ENCODE measurements at regions not wholly inside any gene's neighbourhood (a gene's known extent, or its start where the extent isn't known, plus 50 kb on each side); places are given as distances from the start of the nearest gene placed in this dataset.

DNA sequence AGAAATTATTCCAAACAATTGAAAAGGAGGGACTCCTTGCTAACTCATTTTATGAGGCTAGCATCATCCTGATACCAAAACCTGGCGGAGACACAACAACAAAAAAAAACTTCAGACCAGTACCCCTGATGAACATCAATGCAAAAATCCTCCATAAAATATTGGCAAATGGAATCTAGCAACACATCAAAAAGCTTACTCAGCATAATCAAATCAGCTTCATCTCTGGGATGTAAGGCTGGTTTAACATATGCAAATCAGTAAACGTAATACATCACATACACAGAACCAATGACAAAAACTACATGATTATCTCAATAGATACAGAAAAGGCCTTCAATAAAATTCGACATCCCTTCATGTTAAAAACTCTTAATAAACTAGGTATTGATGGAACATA lies 440.1 kb downstream of the NUF2 start:
- no peak for DNase-seq

- DNase-seq: no peak
Observed at GRCh38 chr1:163766257-163766918, 444.6 kb downstream of the NUF2 start.

DNA sequence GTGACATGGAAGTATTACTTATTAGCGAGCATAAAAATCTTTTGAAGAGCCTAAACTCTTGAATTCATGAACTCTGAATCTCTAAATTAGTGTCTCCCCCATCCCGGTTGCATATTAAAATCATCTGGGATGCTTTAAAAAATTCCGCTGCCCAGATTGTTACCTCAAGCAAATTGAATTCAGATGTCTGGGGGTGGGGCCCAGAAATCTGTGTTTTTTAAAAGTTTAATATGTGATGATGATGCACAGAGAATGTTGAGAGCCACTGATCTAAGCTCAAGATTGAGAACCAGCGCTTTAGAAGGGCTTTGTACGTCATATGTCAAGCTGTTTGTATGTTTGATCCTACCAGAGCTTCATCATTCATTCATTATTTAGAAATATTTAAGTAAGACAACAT lies 446.8 kb downstream of the NUF2 start:
- no peak for DNase-seq

GRCh38 chr1:163770265-163770664 lies 448.5 kb downstream of the NUF2 start:
- DNase-seq: no peak

DNA sequence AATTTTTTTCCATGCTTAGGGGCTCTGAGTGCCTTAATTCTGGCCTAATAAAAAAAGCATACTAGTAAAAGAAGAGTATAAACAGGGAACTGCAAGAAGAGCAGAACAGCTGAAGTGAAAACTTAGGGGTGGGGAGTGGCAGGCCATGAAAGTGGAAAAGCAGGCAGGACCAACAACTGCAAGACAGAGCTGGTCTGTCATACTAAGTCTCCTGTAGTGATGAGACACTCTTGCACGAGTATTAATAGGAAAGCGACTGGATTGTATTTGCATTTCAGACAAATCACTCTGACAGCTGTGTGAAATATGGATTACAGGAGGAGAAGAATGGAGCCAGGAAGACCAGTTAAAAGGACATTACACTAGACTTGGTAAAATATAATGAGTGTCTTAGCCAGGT lies 449.9 kb downstream of the NUF2 start:
- no peak for DNase-seq

- DNase-seq: no peak
Observed at GRCh38 chr1:163772246-163772645, 450.5 kb downstream of the NUF2 start.

DNA sequence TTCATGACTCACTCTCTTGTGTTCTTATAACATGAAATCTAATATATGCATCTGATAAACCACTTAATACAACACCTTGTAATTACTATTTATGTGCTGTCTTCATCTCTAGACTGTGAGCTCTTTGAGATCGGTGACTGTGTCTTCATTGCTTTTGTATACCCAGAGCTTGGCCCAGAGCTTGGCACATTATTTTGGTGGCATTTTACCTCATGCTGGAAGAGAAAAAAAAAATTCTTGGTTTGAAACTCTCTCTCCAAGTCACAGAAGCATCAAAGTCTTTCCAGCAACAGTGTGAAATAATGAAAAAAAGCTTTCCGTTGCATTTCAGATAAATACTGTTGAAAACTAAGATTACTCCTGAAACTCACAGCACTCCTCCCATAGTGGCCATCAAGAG lies 451.6 kb downstream of the NUF2 start:
- no peak for DNase-seq

GRCh38 chr1:163774401-163774945 lies 452.7 kb downstream of the NUF2 start:
- no peak for DNase-seq

GRCh38 chr1:163774978-163775620 lies 453.3 kb downstream of the NUF2 start:
- DNase-seq: no peak

- DNase-seq: no peak
Observed at GRCh38 chr1:163777205-163777604, 455.5 kb downstream of the NUF2 start.

DNA sequence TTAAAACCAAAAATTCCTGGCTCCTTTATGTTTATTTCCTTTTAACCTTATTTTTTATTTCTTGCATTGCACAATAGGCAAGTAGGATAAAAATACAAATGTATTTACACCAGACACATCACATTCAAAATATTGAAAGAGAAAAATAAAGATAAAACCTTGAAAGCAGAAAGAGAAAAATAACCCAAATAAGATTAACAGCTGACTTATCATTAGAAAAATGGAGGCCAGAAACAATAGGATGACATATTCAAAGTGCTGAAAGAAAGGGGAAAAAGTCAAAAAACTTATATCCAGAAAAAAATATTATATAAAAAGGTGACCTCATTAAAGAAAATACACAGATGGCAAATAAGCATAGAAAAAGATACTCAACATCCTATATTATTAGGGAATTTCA lies 459.4 kb downstream of the NUF2 start:
- DNase-seq: no peak

GRCh38 chr1:163785868-163786405 lies 464.2 kb downstream of the NUF2 start:
- no peak for DNase-seq

DNA sequence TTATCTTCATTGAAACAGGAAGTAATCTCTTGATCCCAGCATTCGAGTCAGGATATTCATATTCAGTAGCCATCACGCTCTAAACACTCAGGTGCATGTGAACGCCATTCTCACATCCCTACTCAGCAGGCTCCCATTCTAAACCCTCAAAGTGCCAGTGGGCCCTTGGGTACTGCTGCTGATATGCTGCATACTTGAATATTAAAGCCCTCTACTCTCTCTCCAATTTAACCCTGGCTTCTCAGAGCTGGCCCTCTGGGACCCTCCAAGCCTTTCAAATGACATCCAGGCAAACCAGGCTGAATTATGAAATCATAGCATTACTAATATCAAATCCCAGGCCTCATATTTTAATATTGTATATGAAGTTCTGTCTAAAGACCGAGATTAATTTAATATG lies 468.2 kb downstream of the NUF2 start:
- no peak for DNase-seq

DNA sequence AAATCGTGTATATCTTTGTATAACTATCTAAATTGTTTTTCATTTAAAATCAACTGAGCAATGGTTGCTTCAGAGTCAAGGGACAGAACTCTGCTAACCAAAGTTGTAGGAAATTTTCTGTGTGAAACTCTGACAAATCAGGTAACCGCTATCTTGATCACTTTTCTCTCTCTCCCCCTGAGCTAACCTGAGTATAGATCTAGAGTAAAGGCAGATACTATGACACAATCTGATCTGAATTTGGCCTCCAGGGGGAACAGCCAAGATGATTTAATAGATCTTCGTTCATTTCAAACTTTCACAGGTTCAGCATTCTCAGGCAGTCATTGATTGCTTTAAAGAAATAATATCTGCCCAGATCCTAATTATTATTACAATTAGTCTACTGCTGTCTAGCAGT lies 472.8 kb downstream of the NUF2 start:
- DNase-seq: no peak

DNA sequence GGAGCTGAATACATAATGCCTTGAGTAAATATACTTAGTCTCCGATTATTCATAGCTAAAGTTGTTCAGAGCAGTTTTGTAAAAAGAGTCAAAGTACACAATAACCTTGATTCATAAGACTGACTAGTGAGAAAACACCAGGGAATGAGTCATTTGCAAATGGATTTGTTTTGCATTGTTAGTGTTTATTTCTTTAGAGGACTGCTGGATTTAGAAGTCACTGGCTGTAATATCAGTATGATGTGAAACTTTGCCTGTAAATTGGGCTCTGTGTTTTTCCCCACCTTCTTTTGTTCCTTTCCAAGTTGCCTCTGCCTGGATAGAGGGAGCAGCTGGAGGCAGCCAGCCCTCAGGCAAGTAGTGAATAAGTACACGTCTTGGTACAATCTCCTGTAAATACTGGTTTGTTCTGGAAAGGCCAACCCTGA lies 474.7 kb downstream of the NUF2 start:
- no peak for DNase-seq

- no peak for DNase-seq
Observed at GRCh38 chr1:163797816-163798215, 476.1 kb downstream of the NUF2 start.

DNA sequence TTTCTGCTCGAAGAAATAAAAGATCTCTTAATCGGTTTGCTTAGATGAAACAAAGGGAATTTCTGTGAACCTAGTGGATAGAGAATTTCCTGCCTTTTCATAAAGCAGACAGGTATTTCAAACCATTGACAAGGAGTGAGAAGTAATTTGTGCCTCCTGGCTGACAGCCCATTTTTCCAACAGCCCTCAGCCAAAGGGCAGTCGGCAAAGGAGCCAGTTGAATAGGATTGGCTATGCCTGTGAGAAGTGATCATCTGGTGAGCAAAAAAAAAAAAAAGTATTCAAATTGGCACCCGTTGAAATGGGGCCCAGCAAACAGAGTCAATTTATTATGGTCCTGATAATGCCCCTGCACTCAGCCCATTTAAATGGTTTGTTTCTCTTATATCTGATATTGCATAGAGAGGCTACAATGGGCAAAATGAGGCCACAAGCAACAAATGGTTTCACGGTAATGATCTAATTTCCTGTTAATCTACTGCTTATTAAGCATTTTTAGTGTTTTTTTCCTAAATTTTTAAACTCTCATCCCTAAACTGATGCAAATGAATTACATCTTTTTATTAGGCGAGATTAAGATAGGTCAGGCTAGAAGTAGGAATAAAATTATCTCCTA lies 477.5 kb downstream of the NUF2 start:
- no peak for DNase-seq

DNA sequence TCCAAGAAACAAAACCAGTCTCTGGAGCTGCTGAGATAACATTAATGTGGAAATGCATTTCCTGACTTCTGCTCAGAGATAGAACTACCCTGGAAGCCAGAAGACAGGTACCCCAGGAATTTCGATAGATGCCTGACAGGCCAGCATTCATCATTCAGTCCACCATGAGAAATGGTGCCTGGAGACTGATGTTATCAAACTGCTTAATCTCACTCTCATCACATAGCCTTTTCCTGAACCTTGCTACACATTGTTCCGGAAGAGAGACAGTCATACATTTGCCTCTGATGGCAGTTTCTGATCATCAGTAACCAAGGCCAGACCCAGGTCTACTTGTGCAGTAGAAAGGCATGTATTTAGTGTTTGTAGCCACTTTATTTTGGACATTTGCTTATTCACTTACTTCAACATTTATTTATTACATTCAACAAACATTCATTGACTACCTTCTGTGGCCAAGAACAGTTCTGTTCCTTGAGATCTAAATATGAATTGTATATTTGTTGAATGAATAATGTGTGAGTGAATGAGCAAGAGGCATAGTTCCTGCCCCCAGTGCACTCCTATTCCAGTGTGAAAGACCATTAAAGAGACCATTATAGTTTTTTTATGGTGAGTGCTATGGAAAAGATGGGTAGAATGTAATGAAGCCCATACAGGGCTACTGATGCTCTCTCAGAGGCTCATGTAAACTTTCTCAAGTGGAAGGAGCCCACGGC lies 485.7 kb downstream of the NUF2 start:
- DNase-seq: no peak

DNA sequence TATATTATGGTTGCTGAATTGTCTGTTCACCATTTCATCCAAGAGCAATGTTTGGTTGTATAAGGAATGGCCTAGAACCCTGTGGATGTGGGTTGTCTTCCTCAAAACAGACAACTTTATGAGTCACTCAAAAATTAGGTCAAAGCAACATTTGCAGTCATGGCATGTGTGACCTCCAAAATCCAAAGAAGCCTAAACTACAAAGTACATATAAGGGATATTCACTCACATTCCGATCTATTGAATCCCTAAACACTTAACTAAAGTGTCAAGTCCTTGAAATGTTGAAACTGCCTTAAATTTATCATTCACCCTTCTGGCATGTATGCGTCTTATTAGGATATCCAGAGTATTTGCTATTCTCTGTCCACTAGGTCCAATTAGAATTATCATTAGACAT lies 491.5 kb downstream of the NUF2 start:
- no peak for DNase-seq

GRCh38 chr1:163820226-163820625 lies 498.5 kb downstream of the NUF2 start:
- no peak for DNase-seq

GRCh38 chr1:163820766-163821165 lies 499.0 kb downstream of the NUF2 start:
- DNase-seq: no peak

DNA sequence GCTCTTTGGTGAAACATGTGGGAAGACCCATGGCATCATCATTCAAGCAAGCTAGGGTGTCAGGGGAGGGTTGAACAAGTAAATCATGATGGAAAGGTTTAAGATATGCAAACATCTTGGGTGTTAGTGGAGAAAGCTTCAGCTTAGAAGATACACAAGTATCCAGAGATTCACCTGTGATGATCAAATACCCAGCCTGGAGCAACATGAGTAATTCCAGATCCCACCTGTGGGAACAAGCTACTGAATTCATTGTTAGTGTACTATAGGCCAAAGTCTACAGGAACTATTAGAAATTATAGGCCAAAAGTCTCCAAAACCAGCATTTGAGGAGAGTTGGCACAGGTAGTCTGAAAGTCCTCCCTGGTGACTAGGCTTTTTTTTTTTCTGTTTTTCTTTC lies 499.9 kb downstream of the NUF2 start:
- no peak for DNase-seq

- DNase-seq: no peak
Observed at GRCh38 chr1:163823017-163823416, 501.3 kb downstream of the NUF2 start.
